ENCODE measurements at regions not wholly inside any gene's neighbourhood (a gene's known extent, or its start where the extent isn't known, plus 50 kb on each side); places are given as distances from the start of the nearest gene placed in this dataset.

- Histone ChIP-seq H3K27ac (ENCODE audit: low read length) (no peak overlapping the region), H3K79me2 (ENCODE audit: low read length) (no peaks in the 10 kb centered on the region), H3K4me2 (ENCODE audit: low read length) (no peak overlapping the region), H2AFZ (ENCODE audit: low read depth, low read length) (no peak overlapping the region), H3K4me3 (ENCODE audit: low read length) (no peak overlapping the region), H3K9me3 (ENCODE audit: insufficient read depth, low read length) (no peaks in the 10 kb centered on the region), H3K9ac (ENCODE audit: low read length) (no peak overlapping the region), H3K4me1 (ENCODE audit: low read length) (no peaks in the 10 kb centered on the region), H3K36me3 (replicated peaks; ENCODE audit: low read depth, low read length) (no peaks in the 10 kb centered on the region), H3K27me3 (ENCODE audit: low read depth, low read length) (no peaks in the 10 kb centered on the region), H4K20me1 (ENCODE audit: insufficient read depth, low read length) (no peaks in the 10 kb centered on the region)
- TF ChIP-seq CTCF (IDR thresholded peaks at IDR 0.05; ENCODE audit: low read depth, low read length): no peak
- TF ChIP-seq EZH2phosphoT487 (IDR thresholded peaks at IDR 0.05; ENCODE audit: low read depth): no peak
Measured at GRCh38 chr4:38275331-38276100, 315.3 kb downstream of the PTTG2 start.

- Histone ChIP-seq H3K79me2 (ENCODE audit: low read length) (no peaks in the 10 kb centered on the region), H3K4me2 (ENCODE audit: low read length) (no peak overlapping the region), H3K4me3 (ENCODE audit: low read length) (no peak overlapping the region), H3K4me1 (ENCODE audit: low read length) (no peaks in the 10 kb centered on the region), H3K36me3 (replicated peaks; ENCODE audit: low read depth, low read length) (no peaks in the 10 kb centered on the region), H3K9ac (ENCODE audit: low read length) (no peak overlapping the region), H4K20me1 (ENCODE audit: insufficient read depth, low read length) (no peaks in the 10 kb centered on the region), H2AFZ (ENCODE audit: low read depth, low read length) (no peak overlapping the region), H3K9me3 (ENCODE audit: insufficient read depth, low read length) (no peaks in the 10 kb centered on the region), H3K27ac (ENCODE audit: low read length) (no peak overlapping the region), H3K27me3 (ENCODE audit: low read depth, low read length) (peaks cover 12% of the 10 kb centered on the region; the same call in 1 of the 2 replicates)
- TF ChIP-seq EZH2phosphoT487 (IDR thresholded peaks at IDR 0.05; ENCODE audit: low read depth) (no peak), CTCF (IDR thresholded peaks at IDR 0.05; ENCODE audit: low read depth, low read length) (no peak)
Measured at GRCh38 chr4:38278255-38278654, 318.1 kb downstream of the PTTG2 start.

- Histone ChIP-seq H3K79me2 (ENCODE audit: low read length) (no peaks in the 10 kb centered on the region), H3K9ac (ENCODE audit: low read length) (no peak overlapping the region), H3K27ac (ENCODE audit: low read length) (no peak overlapping the region), H3K4me1 (ENCODE audit: low read length) (no peaks in the 10 kb centered on the region), H4K20me1 (ENCODE audit: insufficient read depth, low read length) (no peaks in the 10 kb centered on the region), H2AFZ (ENCODE audit: low read depth, low read length) (no peak overlapping the region), H3K9me3 (ENCODE audit: insufficient read depth, low read length) (no peaks in the 10 kb centered on the region), H3K4me2 (ENCODE audit: low read length) (no peak overlapping the region), H3K27me3 (ENCODE audit: low read depth, low read length) (peaks cover 16% of the 10 kb centered on the region), H3K4me3 (ENCODE audit: low read length) (no peak overlapping the region), H3K36me3 (replicated peaks; ENCODE audit: low read depth, low read length) (no peaks in the 10 kb centered on the region)
- no peak for TF ChIP-seq CTCF (IDR thresholded peaks at IDR 0.05; ENCODE audit: low read depth, low read length)
- TF ChIP-seq EZH2phosphoT487 (IDR thresholded peaks at IDR 0.05; ENCODE audit: low read depth): no peak
Measured at GRCh38 chr4:38279077-38279476, 318.9 kb downstream of the PTTG2 start.

- Histone ChIP-seq H3K4me1 (ENCODE audit: low read length) (no peaks in the 10 kb centered on the region), H3K9ac (ENCODE audit: low read length) (no peak overlapping the region), H3K79me2 (ENCODE audit: low read length) (no peaks in the 10 kb centered on the region), H3K4me2 (ENCODE audit: low read length) (no peak overlapping the region), H3K36me3 (replicated peaks; ENCODE audit: low read depth, low read length) (no peaks in the 10 kb centered on the region), H3K27me3 (ENCODE audit: low read depth, low read length) (peaks cover 16% of the 10 kb centered on the region), H4K20me1 (ENCODE audit: insufficient read depth, low read length) (no peaks in the 10 kb centered on the region), H3K4me3 (ENCODE audit: low read length) (no peak overlapping the region), H3K27ac (ENCODE audit: low read length) (no peak overlapping the region), H2AFZ (ENCODE audit: low read depth, low read length) (no peak overlapping the region), H3K9me3 (ENCODE audit: insufficient read depth, low read length) (no peaks in the 10 kb centered on the region)
- no peak for TF ChIP-seq EZH2phosphoT487 (IDR thresholded peaks at IDR 0.05; ENCODE audit: low read depth)
- no peak for TF ChIP-seq CTCF (IDR thresholded peaks at IDR 0.05; ENCODE audit: low read depth, low read length)
Measured at GRCh38 chr4:38279650-38280322, 319.6 kb downstream of the PTTG2 start.
